ENCODE measurements at regions not wholly inside any gene's neighbourhood (a gene's known extent, or its start where the extent isn't known, plus 50 kb on each side); places are given as distances from the start of the nearest gene placed in this dataset.

DNA sequence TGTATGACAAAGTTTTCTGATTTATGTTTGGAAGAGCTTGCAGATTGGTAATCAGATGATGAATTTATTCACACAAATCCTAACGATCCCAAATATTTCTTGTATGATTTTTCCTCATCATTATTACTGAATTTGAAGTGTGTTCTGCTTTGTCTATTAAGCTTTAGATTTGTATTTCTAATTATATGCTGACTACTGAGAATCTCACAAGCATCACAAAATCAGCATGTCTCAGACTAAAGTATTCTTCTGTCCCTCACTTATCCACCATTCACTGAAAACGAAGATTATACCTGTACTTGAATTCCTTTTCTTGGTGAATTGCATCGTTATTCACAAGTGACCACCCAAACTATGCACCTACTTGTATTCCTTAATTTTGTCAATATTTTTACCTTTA lies 796.3 kb upstream of the MAP3K7 start:
- Histone ChIP-seq H2BK12ac (ENCODE audit: insufficient read length, low read depth, low read length) (no peak overlapping the region), H2AK5ac (ENCODE audit: insufficient read length, low read length) (no peak overlapping the region), H4K5ac (ENCODE audit: insufficient read length, low read depth, low read length) (no peak overlapping the region), H3T11ph (ENCODE audit: low read length) (no peak overlapping the region), H3K27me3 (ENCODE audit: insufficient read depth, low read length) (no peaks in the 10 kb centered on the region), H2BK15ac (ENCODE audit: low read depth, low read length) (no peak overlapping the region), H4K20me1 (ENCODE audit: control insufficient read depth, insufficient read depth, insufficient read length) (no peaks in the 10 kb centered on the region), H3K4me2 (ENCODE audit: insufficient read depth, insufficient read length, low read length) (no peak overlapping the region), H3K56ac (ENCODE audit: insufficient read length, low read depth, low read length) (no peak overlapping the region), H3K9me3 (ENCODE audit: control insufficient read depth, low read depth, low read length) (no peaks in the 10 kb centered on the region), H3K4ac (ENCODE audit: low read depth, low read length) (no peak overlapping the region), H3K4me1 (ENCODE audit: insufficient read depth, low read length) (no peaks in the 10 kb centered on the region; the same call in 1 of the 2 replicates), H4K91ac (ENCODE audit: insufficient read length, low read depth, low read length) (no peak overlapping the region), H3K18ac (ENCODE audit: insufficient read length, low read depth, low read length) (no peak overlapping the region), H2BK5ac (ENCODE audit: insufficient read length, low read length) (no peak overlapping the region), H3K79me1 (ENCODE audit: insufficient read depth, low read depth, low read length, poor library complexity, severe bottlenecking) (no peaks in the 10 kb centered on the region), H2AFZ (ENCODE audit: low read length) (no peak overlapping the region), H2BK120ac (ENCODE audit: low read depth, low read length, poor library complexity, severe bottlenecking) (no peak overlapping the region), H2BK20ac (ENCODE audit: low read depth, low read length, poor library complexity, severe bottlenecking) (no peak overlapping the region), H4K8ac (replicated peaks; ENCODE audit: insufficient read length, low read depth, low read length) (no peak overlapping the region), H3K23ac (ENCODE audit: insufficient read length, low read depth, low read length) (no peak overlapping the region), H3K27ac (ENCODE audit: insufficient read length, low read depth, low read length) (no peak overlapping the region), H3K23me2 (ENCODE audit: insufficient read length, low read depth, low read length, poor library complexity, severe bottlenecking) (no peaks in the 10 kb centered on the region), H3K14ac (ENCODE audit: insufficient read depth, low read length) (no peak overlapping the region), H3K9ac (ENCODE audit: extremely low read depth, insufficient read length, low read length) (no peak overlapping the region), H3K79me2 (ENCODE audit: insufficient read depth, low read length) (no peaks in the 10 kb centered on the region)
- H3K9me3 Mint-ChIP-seq: no peaks in the 10 kb centered on the region
- no CpG with 5 or more reads among the region's 3 CpGs for WGBS (ENCODE audit: extremely low coverage, insufficient read length, low lambda C conversion rate)
- H3K27ac Mint-ChIP-seq: no peak overlapping the region
- TF ChIP-seq, protein P1, sequence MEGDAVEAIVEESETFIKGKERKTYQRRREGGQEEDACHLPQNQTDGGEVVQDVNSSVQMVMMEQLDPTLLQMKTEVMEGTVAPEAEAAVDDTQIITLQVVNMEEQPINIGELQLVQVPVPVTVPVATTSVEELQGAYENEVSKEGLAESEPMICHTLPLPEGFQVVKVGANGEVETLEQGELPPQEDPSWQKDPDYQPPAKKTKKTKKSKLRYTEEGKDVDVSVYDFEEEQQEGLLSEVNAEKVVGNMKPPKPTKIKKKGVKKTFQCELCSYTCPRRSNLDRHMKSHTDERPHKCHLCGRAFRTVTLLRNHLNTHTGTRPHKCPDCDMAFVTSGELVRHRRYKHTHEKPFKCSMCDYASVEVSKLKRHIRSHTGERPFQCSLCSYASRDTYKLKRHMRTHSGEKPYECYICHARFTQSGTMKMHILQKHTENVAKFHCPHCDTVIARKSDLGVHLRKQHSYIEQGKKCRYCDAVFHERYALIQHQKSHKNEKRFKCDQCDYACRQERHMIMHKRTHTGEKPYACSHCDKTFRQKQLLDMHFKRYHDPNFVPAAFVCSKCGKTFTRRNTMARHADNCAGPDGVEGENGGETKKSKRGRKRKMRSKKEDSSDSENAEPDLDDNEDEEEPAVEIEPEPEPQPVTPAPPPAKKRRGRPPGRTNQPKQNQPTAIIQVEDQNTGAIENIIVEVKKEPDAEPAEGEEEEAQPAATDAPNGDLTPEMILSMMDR (conservative IDR thresholded peaks at IDR 0.05): no peak
- no peak for DNase-seq
- H3K4me3 Mint-ChIP-seq: no peak overlapping the region
- no peaks in the 10 kb centered on the region for H3K36me3 Mint-ChIP-seq (ENCODE audit: insufficient read depth in 1 of 3, low read depth in 3 of 3)
- H3K27me3 Mint-ChIP-seq (ENCODE audit: low read depth): no peaks in the 10 kb centered on the region; the same call in none of the 2 replicates
- H3K4me1 Mint-ChIP-seq: peaks cover 9 to 11% of the 10 kb centered on the region in 2 experiments; a peak in 3 of 4 replicates

Measured in H9 (cell line).